SK-N-SH treated with all-trans-retinoic acid at 6 μM for 48 hours (cell line): ENCODE measurements at regions not wholly inside any gene's neighbourhood (a gene's known extent, or its start where the extent isn't known, plus 50 kb on each side); places are given as distances from the start of the nearest gene placed in this dataset.

Source experiments
- ARNTL ChIP-seq: fragments of 450-650 bp; formaldehyde crosslinking; IDR thresholded peaks from 2 replicates; pipeline ENCODE4 v1.5.0; 2020; ENCODE audit warnings: low read depth, mild to moderate bottlenecking, moderate library complexity, borderline replicate concordance
- CREB5 ChIP-seq: fragments of 250-450 bp; sonication (Bioruptor Pico); IDR thresholded peaks from 2 replicates; pipeline ENCODE4 v1.5.1; 2020; ENCODE audit warnings: low read depth, mild to moderate bottlenecking, moderate library complexity
- CSRNP3 ChIP-seq: fragments of 250-450 bp; sonication (Bioruptor Pico); IDR thresholded peaks from 2 replicates; pipeline ENCODE4 v1.5.1; 2021; ENCODE audit warnings: mild to moderate bottlenecking, moderate library complexity
- GLIS3 ChIP-seq: fragments of 250-450 bp; sonication (Bioruptor Pico); IDR thresholded peaks from 2 replicates; pipeline ENCODE4 v1.5.0; 2020; ENCODE audit warnings: mild to moderate bottlenecking, moderate library complexity
- ISL1 ChIP-seq: fragments of 250-450 bp; sonication (Bioruptor Pico); IDR thresholded peaks from 2 replicates; pipeline ENCODE4 v2.1.2; 2022; ENCODE audit warnings: mild to moderate bottlenecking, moderate library complexity
- OSR1 ChIP-seq: fragments of 250-450 bp; sonication (Bioruptor Pico); IDR thresholded peaks from 2 replicates; pipeline ENCODE4 v1.8.0; 2022; ENCODE audit warnings: moderate library complexity, mild to moderate bottlenecking, inconsistent platforms
- PPARA ChIP-seq: fragments of 250-450 bp; sonication (Bioruptor Pico); IDR thresholded peaks from 2 replicates; pipeline ENCODE4 v1.5.0; 2020; ENCODE audit warnings: mild to moderate bottlenecking, borderline replicate concordance
- TOX ChIP-seq: fragments of 250-450 bp; sonication (Bioruptor Pico); IDR thresholded peaks from 2 replicates; pipeline ENCODE4 v1.8.0; 2021; ENCODE audit warnings: mild to moderate bottlenecking, moderate library complexity, borderline replicate concordance
- ZFP3 ChIP-seq: fragments of 250-450 bp; sonication (Bioruptor Pico); IDR thresholded peaks from 2 replicates; pipeline ENCODE4 v1.5.0; 2020; ENCODE audit warnings: mild to moderate bottlenecking, moderate library complexity
- ZFP30 ChIP-seq: fragments of 450-650 bp; formaldehyde crosslinking; IDR thresholded peaks from 2 replicates; pipeline ENCODE4 v1.5.0; 2022; ENCODE audit warnings: mild to moderate bottlenecking, moderate library complexity
- ZNF565 ChIP-seq: fragments of 450-650 bp; formaldehyde crosslinking; conservative IDR thresholded peaks from 2 replicates; pipeline ENCODE4 v1.5.0; 2020; ENCODE audit warnings: low read depth, mild to moderate bottlenecking, moderate library complexity
- ZNF70 ChIP-seq: fragments of 450-650 bp; formaldehyde crosslinking; IDR thresholded peaks from 2 replicates; pipeline ENCODE4 v1.5.0; 2020; ENCODE audit warnings: mild to moderate bottlenecking, moderate library complexity
- TF ChIP-seq, protein P1 (sequence below): fragments of 250-450 bp; sonication (Bioruptor Pico); IDR thresholded peaks from 2 replicates; pipeline ENCODE4 v1.8.0; 2021; ENCODE audit warnings: low read depth, mild to moderate bottlenecking, moderate library complexity, borderline replicate concordance

- TF ChIP-seq ZNF565 (CRISPR knock-in tag) (no peak), ZFP30 (CRISPR knock-in tag) (no peak), ZNF70 (no peak), ISL1 (CRISPR knock-in tag) (no peak), OSR1 (CRISPR knock-in tag) (no peak), TOX (CRISPR knock-in tag) (no peak), ZFP3 (CRISPR knock-in tag) (no peak), CREB5 (no peak), GLIS3 (CRISPR knock-in tag) (no peak), CSRNP3 (CRISPR knock-in tag) (no peak), PPARA (no peak), ARNTL (CRISPR knock-in tag) (no peak)
- TF ChIP-seq, protein P1, sequence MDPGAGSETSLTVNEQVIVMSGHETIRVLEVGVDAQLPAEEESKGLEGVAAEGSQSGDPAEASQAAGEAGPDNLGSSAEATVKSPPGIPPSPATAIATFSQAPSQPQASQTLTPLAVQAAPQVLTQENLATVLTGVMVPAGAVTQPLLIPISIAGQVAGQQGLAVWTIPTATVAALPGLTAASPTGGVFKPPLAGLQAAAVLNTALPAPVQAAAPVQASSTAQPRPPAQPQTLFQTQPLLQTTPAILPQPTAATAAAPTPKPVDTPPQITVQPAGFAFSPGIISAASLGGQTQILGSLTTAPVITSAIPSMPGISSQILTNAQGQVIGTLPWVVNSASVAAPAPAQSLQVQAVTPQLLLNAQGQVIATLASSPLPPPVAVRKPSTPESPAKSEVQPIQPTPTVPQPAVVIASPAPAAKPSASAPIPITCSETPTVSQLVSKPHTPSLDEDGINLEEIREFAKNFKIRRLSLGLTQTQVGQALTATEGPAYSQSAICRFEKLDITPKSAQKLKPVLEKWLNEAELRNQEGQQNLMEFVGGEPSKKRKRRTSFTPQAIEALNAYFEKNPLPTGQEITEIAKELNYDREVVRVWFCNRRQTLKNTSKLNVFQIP, result no peak
These were observed 211.8 kb upstream of the C9orf72 start for GRCh38 chr9:27784847-27785713.
